NCI-H1436 treated with DMSO at 0.1 percent for 48 hours (cell line): ENCODE measurements at regions not wholly inside any gene's neighbourhood (a gene's known extent, or its start where the extent isn't known, plus 50 kb on each side); places are given as distances from the start of the nearest gene placed in this dataset.
"Not testable (repeated sequence)": the region's sequence is repeated elsewhere in the genome, so short reads cannot be mapped to it uniquely, and the experiment has no call there.

Experiments used
- DNase-seq: peaks from one replicate; lab custom pipeline; 2025; lab: John Stamatoyannopoulos, UW

GRCh38 chr1:14138135-14138506 is 438.1 kb downstream of the PRDM2 start:
- no peak for DNase-seq

- no peak for DNase-seq
These were observed 438.7 kb downstream of the PRDM2 start for GRCh38 chr1:14138687-14139086.

GRCh38 chr1:14140831-14141401 is 440.9 kb downstream of the PRDM2 start:
- DNase-seq = no peak

GRCh38 chr1:14141656-14142055 is 441.7 kb downstream of the PRDM2 start:
- DNase-seq = no peak

GRCh38 chr1:14142397-14143100 is 442.6 kb downstream of the PRDM2 start:
- no peak for DNase-seq

- no peak for DNase-seq
These were observed 443.8 kb downstream of the PRDM2 start for GRCh38 chr1:14143777-14144176.

GRCh38 chr1:14148526-14148925 is 448.5 kb downstream of the PRDM2 start:
- DNase-seq = no peak

GRCh38 chr1:14149431-14149830 is 449.1 kb upstream of the KAZN start:
- DNase-seq = no peak

- DNase-seq = no peak
These were observed 441.9 kb upstream of the KAZN start for GRCh38 chr1:14156543-14156942.

- DNase-seq = no peak
These were observed 437.7 kb upstream of the KAZN start for GRCh38 chr1:14160781-14161180.

- DNase-seq = no peak
These were observed 435.2 kb upstream of the KAZN start for GRCh38 chr1:14163246-14163645.

- DNase-seq = no peak
These were observed 433.1 kb upstream of the KAZN start for GRCh38 chr1:14165371-14165801.

GRCh38 chr1:14167884-14168283 is 430.6 kb upstream of the KAZN start:
- DNase-seq = no peak

GRCh38 chr1:14168326-14169063 is 430.0 kb upstream of the KAZN start:
- DNase-seq = no peak

GRCh38 chr1:14173598-14173997 is 424.9 kb upstream of the KAZN start:
- DNase-seq = no peak

- not testable (repeated sequence) for DNase-seq
These were observed 420.6 kb upstream of the KAZN start for GRCh38 chr1:14177866-14178265.

GRCh38 chr1:14180738-14181137 is 417.7 kb upstream of the KAZN start:
- DNase-seq = no peak

GRCh38 chr1:14181191-14181795 is 417.2 kb upstream of the KAZN start:
- DNase-seq = peak; percentile 7

- DNase-seq = no peak
These were observed 415.6 kb upstream of the KAZN start for GRCh38 chr1:14182856-14183255.

- no peak for DNase-seq
These were observed 415.2 kb upstream of the KAZN start for GRCh38 chr1:14183329-14183728.

GRCh38 chr1:14184454-14184853 is 414.0 kb upstream of the KAZN start:
- no peak for DNase-seq

- no peak for DNase-seq
These were observed 409.1 kb upstream of the KAZN start for GRCh38 chr1:14189381-14189780.

- no peak for DNase-seq
These were observed 408.0 kb upstream of the KAZN start for GRCh38 chr1:14190508-14190907.
